K562 (cell line): ENCODE measurements at regions not wholly inside any gene's neighbourhood (a gene's known extent, or its start where the extent isn't known, plus 50 kb on each side); places are given as distances from the start of the nearest gene placed in this dataset.

Experiments used
- ATAC-seq: fragments of 200-7000 bp; cut with Tn5 transposase; 3 replicates; pipeline ENCODE4 v1.9.1; 2020; ENCODE audit warnings: moderate library complexity
- BruUV-seq: library from RNA; stranded (reverse); fragments of 400-500 nt; replicated peaks from 2 replicates; lab custom pipeline; 2021; lab: Mats Ljungman, UMichigan
- CTCF ChIA-PET: fragments of 300-600 bp; formaldehyde crosslinking; extraction: SDS; loops from one replicate; lab custom pipeline; 2021; ENCODE audit warnings: low intra/inter-chr PET ratio; lab: Yijun Ruan, JAX
- POLR2A ChIA-PET: fragments of 300-600, 350-650 bp; sonication (Branson Sonifier 250); formaldehyde crosslinking; extraction: SDS; loops from one replicate; lab custom pipeline; 2021; ENCODE audit warnings: antibody characterized with exemption, inconsistent platforms; lab: Yijun Ruan, JAX
- DNase-seq, 4 experiments: peaks; one replicate each; pipeline versions ENCODE4 v3.0.0 to v3.0.0-alpha.2; 2011 to 2018; ENCODE audit warnings: low spot score in 3 of 4, mixed read lengths in 3 of 4; ENCODE audit errors: extremely low read depth in 1 of 4
- FAIRE-seq: peaks from 2 replicates; lab custom pipeline; 2011; peaks lifted over from hg19 to GRCh38; lab: Jason Lieb, UNC
- H2AFZ ChIP-seq: 2 replicates; pipeline ENCODE4 v1.6.0; 2011; ENCODE audit warnings: low read depth, low read length, control low read depth, inconsistent platforms
- H3K27ac ChIP-seq: fragments of 200-600 bp; 3 replicates; pipeline ENCODE4 v1.8.0; 2011; ENCODE audit warnings: low read depth, mild to moderate bottlenecking, control low read depth, inconsistent platforms, low read length, moderate library complexity, mixed read lengths; ENCODE audit errors: extremely low read depth
- H3K27me3 ChIP-seq, 2 experiments: fragments of 300-600 bp in 1 of 2; 2 replicates in 1 of 2; 3 replicates in 1 of 2; pipeline versions ENCODE4 v1.6.0 to v1.8.0; 2011; ENCODE audit warnings: inconsistent platforms in 2 of 2, low read length in 2 of 2, mild to moderate bottlenecking in 1 of 2, mixed read lengths in 1 of 2, moderate library complexity in 1 of 2; ENCODE audit not compliant: control insufficient read depth in 2 of 2, insufficient read depth in 2 of 2
- H3K36me3 ChIP-seq: fragments of 300-600 bp; 3 replicates; pipeline ENCODE4 v1.8.0; 2011; ENCODE audit warnings: mild to moderate bottlenecking, low read length, inconsistent platforms; ENCODE audit not compliant: control insufficient read depth, insufficient read depth
- H3K4me1 ChIP-seq, 2 experiments: fragments of 200-600 bp in 1 of 2; replicated peaks in 1 of 2; 2 replicates in 1 of 2; 3 replicates in 1 of 2; pipeline versions ENCODE4 v1.5.1 to v1.8.0; 2011; ENCODE audit warnings: inconsistent platforms in 2 of 2, low read length in 2 of 2, mild to moderate bottlenecking in 1 of 2, mixed read lengths in 1 of 2, moderate library complexity in 1 of 2; ENCODE audit not compliant: control insufficient read depth in 2 of 2, insufficient read depth in 2 of 2
- H3K4me2 ChIP-seq: 2 replicates; pipeline ENCODE4 v1.6.1; 2011; ENCODE audit warnings: low read length, control low read depth, inconsistent platforms, mixed read lengths; ENCODE audit not compliant: insufficient read depth
- H3K4me3 ChIP-seq: fragments of 200-600 bp; sonication (generic), shearing (Covaris generic); 2 replicates; pipeline ENCODE4 v1.5.1; 2016; ENCODE audit warnings: control low read depth, inconsistent platforms
- H3K79me2 ChIP-seq: fragments of 200-600 bp; 3 replicates; pipeline ENCODE4 v1.8.0; 2011; ENCODE audit warnings: low read length, inconsistent platforms; ENCODE audit not compliant: control insufficient read depth, insufficient read depth
- H3K9ac ChIP-seq, 2 experiments: 2 replicates each; pipeline versions ENCODE4 v1.6.0 to v1.6.1; 2011; ENCODE audit warnings: low read depth in 2 of 2, low read length in 2 of 2, control low read depth in 1 of 2, inconsistent platforms in 1 of 2, mild to moderate bottlenecking in 1 of 2, mixed read lengths in 1 of 2; ENCODE audit not compliant: insufficient read depth in 1 of 2
- H3K9me1 ChIP-seq: one replicate; pipeline ENCODE4 v1.6.0; 2011; ENCODE audit warnings: inconsistent platforms, mild to moderate bottlenecking, low read length, moderate library complexity; ENCODE audit not compliant: control insufficient read depth, insufficient read depth
- H3K9me3 ChIP-seq: replicated peaks from 2 replicates; pipeline ENCODE4 v1.5.1; 2011; ENCODE audit warnings: low read depth, low read length, inconsistent platforms; ENCODE audit not compliant: control insufficient read depth, insufficient read depth
- H4K20me1 ChIP-seq: replicated peaks from 2 replicates; pipeline ENCODE4 v1.6.1; 2011; ENCODE audit warnings: low read length, inconsistent platforms, mixed read lengths; ENCODE audit not compliant: control insufficient read depth, insufficient read depth
- DEAF1 ChIP-seq: fragments of 450-650 bp; formaldehyde crosslinking; IDR thresholded peaks from 2 replicates; pipeline ENCODE4 v1.4.0; 2020; ENCODE audit warnings: mild to moderate bottlenecking, moderate library complexity
- MBD1 ChIP-seq: fragments of 250-450 bp; sonication (Bioruptor Pico); IDR thresholded peaks from 2 replicates; pipeline ENCODE4 v1.8.0; 2022; ENCODE audit warnings: inconsistent platforms
- SMARCE1 ChIP-seq: fragments of 450-650 bp; IDR thresholded peaks from 2 replicates; pipeline ENCODE4 v1.7.1; 2016; ENCODE audit warnings: mild to moderate bottlenecking
- ZBED1 ChIP-seq: IDR thresholded peaks from 2 replicates; pipeline ENCODE4 v1.6.1; 2014
- WGBS: fragments of 100-300 bp; shearing (Covaris generic); methylation state at CpG from one replicate; pipeline ENCODE4 v1.1.6; 2016; ENCODE audit warnings: low coverage, mixed read lengths; ENCODE audit not compliant: insufficient coverage; ENCODE audit errors: missing lambda C conversion rate; 5-methylcytosine and 5-hydroxymethylcytosine counted together
- in situ Hi-C: fragments of 300-500 bp; cut with MboI; formaldehyde crosslinking; loops from 4 replicates; pipeline ENCODE4 v1.15.0; 2018; ENCODE audit warnings: inconsistent platforms, mixed read lengths
- intact Hi-C: fragments of 100-400 bp; cut with micrococcal nuclease; formaldehyde crosslinking; loops from 2 replicates; pipeline ENCODE4 v1.14.2; 2022

GRCh38 chr9:73537561-73537960, 385.9 kb downstream of the ANXA1 start:
- Histone ChIP-seq H3K4me2 (no peak overlapping the region), H3K27ac (no peak overlapping the region), H3K36me3 (no peaks in the 10 kb centered on the region), H3K9ac (no peak overlapping the region), H3K4me1 (no peaks in the 10 kb centered on the region), H3K27me3 (no peaks in the 10 kb centered on the region), H3K79me2 (no peaks in the 10 kb centered on the region), H2AFZ (no peak overlapping the region), H3K9me1 (no peaks in the 10 kb centered on the region), H4K20me1 (no peaks in the 10 kb centered on the region), H3K9me3 (no peaks in the 10 kb centered on the region), H3K4me3 (no peak overlapping the region)
- TF ChIP-seq SMARCE1 = no peak
- TF ChIP-seq MBD1 (CRISPR knock-in tag) = no peak
- no peak for TF ChIP-seq DEAF1 (CRISPR knock-in tag)
- no peak for TF ChIP-seq ZBED1
- in situ Hi-C loops = no loop called here
- FAIRE-seq (no peak), ATAC-seq (no peak), DNase-seq (no peak)
- ChIA-PET POLR2A (no interaction called here), CTCF (no interaction called here)
- no TSS peak for BruUV-seq
- intact Hi-C loops = no loop called here
- 20% methylated on average over 5 of the region's 5 CpGs for WGBS
